Ureter (tissue), 1 donor: ENCODE measurements at regions not wholly inside any gene's neighbourhood (a gene's known extent, or its start where the extent isn't known, plus 50 kb on each side); places are given as distances from the start of the nearest gene placed in this dataset.
"Not testable (repeated sequence)": the region's sequence is repeated elsewhere in the genome, so short reads cannot be mapped to it uniquely, and the experiment has no call there.

ENCODE experiments used
- DNase-seq: peaks from one replicate; pipeline ENCODE4 v3.0.0-alpha.2; 2020; ENCODE audit warnings: low spot score
- donor health status: DM: yes; HTN: yes; CAD: no.

DNA sequence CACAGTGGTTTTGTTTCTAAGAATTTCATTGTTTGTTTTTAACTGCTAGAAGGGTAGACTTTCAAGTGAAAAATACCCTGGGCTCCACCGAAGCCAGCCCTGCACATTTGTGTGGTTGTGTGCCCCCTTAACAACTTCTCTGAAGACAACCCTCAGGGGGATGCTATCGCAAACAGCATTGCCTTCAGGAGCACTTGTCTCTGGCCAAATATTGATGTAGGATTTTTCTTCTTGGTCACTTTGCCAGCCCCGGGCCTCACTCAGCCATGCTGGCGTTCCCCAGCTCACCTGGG lies 69.2 kb upstream of the SERP2 start:
- no peak for DNase-seq

DNA sequence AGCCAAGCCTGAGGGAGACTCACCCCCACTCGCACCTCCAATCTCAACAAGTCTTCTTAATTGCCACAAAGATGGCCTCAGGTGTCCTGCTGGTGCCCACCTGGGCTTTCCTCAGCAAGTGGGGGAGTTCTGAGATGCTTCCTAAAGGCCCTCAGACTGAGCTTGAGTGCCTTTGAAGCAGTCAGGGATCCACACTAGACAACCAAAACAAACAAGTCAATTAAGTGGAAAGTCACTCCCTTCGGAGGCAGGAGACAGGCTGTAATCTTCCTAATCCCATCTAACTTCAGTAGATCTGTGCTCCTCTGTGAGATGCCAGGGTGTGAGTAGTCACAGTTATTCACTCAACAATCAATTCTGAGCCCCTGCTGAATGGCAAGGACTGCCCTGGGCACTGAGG lies 68.3 kb upstream of the SERP2 start:
- DNase-seq, result no peak

DNA sequence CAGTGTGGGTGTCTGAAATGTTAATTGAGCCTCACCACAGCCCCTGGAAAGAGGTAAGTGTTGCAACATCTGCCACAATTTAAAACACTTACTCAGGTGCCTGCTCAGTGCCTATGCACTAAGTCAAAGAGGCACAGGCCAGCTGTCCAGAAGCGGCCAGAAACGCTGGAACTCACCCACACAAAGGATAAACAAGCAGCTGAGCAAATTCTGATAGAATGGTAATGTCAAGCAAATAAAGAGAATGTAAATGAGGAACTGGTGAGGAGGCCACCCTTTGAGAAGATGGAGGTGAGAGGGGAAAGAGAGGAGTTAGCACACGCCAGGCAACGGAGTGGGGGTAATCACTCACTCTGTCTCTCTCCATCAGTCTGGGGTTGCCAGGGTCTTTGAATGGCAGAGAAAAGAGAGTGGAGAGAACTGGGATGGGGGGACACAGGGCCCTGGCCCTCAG lies 67.7 kb upstream of the SERP2 start:
- no peak for DNase-seq

DNA sequence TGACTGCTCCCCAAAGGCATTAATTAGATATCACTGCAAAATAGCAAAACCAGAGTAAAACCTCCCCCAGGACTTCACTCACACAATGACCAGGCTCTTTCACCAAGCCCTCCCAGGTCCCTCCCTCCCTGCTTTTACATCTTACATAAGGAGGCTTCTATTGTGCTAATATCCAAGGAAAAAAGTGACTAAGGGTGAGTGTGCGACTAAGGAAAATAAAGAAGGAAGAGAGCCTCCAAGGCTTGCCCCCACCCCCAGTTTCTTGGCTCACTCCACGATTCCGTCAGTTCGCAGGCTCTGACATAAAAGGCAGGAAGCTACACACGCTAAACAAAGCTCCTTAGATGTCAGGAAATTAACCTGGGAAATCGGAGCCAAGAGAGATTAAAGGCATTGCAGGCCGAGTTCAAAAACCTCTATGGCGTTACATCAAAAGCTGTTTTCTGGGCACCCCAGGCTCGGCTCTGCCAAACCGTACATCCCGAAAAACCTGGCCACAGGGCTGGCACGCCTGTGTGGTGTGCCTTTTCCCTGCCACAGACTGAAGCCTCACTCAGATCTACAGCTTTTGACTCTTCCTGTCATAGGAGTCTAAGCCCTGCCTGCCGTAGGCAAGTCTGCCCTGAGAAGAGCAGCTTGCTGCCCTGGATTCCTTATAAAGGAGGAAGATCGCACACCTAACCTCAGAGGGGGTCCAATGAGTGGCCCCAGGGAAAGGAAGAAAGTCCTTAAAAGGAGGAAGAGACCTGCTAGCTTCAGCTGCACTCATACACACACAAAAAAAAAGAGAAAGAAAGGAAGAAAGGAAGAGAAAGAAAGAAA lies 67.0 kb upstream of the SERP2 start:
- peak; percentile 67 for DNase-seq

GRCh38 chr13:44307255-44307654 lies 66.4 kb upstream of the SERP2 start:
- no peak for DNase-seq

GRCh38 chr13:44307844-44308243 lies 65.8 kb upstream of the SERP2 start:
- no peak for DNase-seq

DNA sequence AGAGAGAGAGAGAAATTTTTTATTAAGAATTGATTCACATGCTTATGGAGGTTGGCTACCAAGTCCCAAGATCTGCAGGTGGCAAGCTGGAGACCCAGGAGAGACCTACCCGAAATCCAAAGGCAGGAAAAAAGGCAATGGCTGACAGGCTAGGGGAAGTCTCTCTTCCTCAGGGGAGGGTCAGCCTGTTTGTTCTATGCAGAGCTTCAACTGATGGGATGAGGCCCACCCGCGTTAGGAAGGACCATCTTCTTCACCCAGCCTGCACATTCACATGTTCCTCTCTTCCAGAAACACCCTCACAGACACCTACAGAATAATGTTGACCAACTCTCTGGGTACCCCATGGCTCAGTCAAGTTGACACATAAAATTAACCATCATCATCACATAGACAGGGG lies 65.3 kb upstream of the SERP2 start:
- no peak for DNase-seq

DNA sequence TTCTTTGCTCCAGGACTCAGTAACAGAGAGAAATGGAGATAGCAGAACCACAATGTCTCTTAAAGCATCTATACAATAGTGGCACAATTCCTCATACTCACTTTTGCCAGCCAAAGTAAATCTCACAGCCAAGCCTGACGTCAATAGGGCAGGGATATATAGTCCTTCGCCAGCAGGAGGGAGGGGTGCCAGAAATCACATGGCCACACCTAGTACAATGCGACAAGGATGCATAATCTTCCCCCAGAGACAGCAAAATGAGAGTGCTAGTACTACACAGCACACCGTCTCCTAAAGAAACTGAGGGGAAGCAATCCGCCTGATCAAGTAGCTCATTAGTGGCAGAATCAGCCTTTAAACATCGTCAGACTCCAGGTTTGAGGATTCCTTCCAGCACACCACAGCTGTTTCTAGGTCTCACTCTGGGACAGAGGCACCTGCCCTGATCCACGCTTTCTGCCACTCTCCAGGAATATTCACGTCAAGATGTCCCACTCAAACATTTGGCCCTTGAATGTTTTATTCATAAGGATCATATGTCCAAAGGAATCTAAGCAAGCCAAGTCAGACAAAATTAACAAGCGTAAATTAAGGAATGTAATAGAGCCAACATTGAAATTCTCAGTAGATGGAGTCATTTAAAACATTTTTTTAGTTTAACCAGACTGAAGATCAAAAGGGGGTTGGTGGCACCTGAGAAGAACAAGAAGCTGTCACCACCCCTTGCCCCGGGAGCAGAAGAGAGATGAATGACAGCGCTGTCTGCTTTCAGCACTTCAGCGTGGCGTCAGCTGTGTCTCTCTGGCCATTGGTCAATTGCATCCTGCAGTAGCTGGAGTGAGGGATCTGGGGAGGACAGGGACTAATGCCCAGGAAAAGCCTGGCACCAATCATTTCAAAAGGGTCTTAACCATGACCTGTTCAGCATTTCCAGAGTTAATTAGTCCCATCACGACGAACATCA lies 63.5 kb upstream of the SERP2 start:
- DNase-seq, result no peak

DNA sequence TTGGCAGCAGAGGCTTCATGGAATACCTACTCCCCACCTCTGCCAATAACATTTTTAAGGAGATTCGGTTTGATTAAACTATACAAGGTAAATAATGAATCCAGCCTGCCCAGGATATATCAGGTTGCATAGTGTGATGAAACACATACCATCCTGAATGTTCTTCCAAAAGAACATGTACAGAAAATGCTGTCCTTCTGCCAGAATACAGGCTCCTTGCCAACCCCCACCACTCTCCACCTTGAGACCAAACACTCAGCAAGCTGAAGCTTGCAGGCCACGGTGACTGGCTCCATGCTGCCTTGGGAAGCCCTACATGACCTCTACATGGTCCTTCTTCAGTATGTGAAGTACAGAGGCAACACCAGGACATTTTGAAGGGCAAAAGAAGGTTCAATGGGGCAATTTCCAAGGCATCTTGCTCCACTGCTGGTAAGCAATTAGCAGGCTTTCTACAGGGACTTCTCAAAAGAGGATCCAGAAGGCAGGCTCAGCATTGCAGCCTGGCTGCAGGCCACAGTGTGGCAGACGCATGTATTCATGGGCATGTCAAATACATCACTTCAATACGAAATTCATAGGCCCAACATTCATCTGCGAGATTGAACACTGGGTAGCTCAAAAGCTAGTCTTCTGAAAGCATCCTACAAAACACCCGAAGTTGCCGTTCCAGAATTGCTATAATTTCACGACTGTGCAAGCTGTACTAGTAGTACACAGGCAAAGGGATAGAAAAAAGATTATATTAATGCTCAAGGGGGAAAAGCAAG lies 62.4 kb upstream of the SERP2 start:
- peak; percentile 60 for DNase-seq

DNA sequence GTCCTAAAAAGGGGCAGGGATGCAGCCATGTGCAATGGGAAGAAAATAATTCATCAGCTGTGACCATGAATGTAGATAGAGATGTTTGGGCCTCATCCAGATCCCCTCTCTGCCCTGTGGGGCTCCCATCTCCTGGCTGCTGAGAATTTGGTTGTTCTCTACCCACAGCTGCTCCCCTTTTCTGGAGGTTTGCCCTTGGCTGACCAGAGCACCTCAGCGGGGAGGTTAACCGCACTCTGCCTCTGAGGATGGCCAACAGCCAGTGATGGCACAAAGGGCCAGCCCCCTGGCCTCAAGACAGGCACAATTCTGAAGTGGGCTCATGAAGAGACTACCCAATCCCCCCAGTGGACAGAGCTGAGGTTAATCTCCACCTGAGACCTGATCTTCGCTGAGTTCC lies 61.5 kb upstream of the SERP2 start:
- no peak for DNase-seq

DNA sequence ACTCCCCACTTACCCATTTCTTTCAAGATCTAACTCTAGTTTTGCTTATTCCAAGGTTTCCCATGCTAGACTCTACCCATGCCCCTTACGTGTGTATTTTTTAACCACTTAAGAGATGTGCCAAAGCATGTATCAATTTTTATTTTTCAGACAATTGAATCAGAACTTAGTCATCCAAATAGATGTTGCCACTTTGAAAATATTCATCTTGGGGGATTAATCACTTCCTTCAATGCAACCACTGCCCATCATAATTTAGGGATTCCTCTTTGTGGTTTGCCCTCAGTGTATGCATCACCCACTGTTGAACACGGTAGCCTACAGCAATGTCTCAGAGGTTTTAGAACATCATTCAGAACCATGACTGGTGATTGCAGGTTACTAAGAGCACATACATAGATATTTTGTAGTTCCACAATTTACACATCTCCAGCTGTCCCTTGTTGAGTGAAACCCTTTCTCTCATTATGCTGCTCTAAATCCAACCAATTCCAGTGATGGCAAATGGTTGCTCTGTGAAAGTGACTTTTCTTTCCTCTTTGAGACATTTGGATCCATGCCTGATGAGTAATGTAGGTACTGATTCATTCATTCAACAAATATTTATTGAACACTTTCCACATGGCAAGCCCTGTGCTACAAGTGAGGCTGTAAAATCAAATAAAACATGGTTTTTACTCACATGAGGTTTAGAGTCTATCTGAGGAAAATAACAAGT lies 60.6 kb upstream of the SERP2 start:
- no peak for DNase-seq

DNA sequence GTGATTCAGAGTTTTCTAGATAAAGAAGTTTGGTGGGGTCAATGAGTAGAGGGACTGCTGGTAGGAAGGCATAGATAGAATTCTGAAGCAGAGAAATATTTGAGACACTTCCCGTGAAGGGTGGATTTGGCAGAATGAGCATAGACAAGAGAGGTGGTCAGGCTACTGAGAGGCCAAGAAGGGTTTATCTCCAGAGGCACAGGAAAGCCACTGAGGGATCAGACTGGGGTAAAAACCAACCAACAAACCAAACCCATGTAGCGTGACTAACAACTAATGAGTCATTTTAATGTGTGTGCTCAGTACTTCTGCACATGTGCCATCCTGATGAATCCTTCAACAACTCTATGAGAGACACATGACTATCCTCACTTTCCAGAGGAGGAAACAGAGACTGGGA lies 60.0 kb upstream of the SERP2 start:
- no peak for DNase-seq

DNA sequence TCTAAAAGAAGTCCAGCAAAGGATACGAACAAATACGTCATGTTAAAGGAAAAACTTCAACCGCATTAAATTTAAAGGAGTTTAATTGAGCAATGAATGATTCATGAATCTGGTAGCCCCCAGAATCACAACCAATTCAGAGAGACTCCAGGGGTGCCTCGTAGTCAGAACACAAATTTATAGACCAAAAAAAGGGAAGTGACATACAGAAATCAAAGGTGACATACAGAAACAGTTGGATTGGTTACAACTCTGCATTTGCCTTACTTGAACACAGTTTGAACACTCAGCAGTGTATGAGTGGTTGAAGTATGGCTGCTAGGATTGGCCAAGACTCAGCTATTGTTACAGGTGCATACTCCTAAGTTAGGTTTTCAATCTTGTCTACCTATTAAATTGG lies 59.5 kb upstream of the SERP2 start:
- DNase-seq, result not testable (repeated sequence)

- DNase-seq, result no peak
These were observed 55.9 kb upstream of the SERP2 start for GRCh38 chr13:44317752-44318151.

- DNase-seq, result no peak
These were observed 55.5 kb upstream of the SERP2 start for GRCh38 chr13:44318161-44318560.

GRCh38 chr13:44320611-44321010 lies 53.0 kb upstream of the SERP2 start:
- DNase-seq, result no peak

GRCh38 chr13:44321961-44322360 lies 51.7 kb upstream of the SERP2 start:
- DNase-seq, result no peak

- DNase-seq, result no peak
These were observed 50.7 kb upstream of the SERP2 start for GRCh38 chr13:44322928-44323327.

GRCh38 chr13:44323754-44324153 lies 49.9 kb upstream of the SERP2 start:
- DNase-seq, result peak; percentile 1
